Ishikawa (cell line): ENCODE measurements at regions not wholly inside any gene's neighbourhood (a gene's known extent, or its start where the extent isn't known, plus 50 kb on each side); places are given as distances from the start of the nearest gene placed in this dataset.

ENCODE experiments used
- CEBPB ChIP-seq: IDR thresholded peaks from 2 replicates; pipeline ENCODE4 v1.6.1; 2012
- EGR1 ChIP-seq: IDR thresholded peaks from 2 replicates; pipeline ENCODE4 v1.6.1; 2012
- EP300 ChIP-seq: IDR thresholded peaks from 2 replicates; pipeline ENCODE4 v1.6.1; 2012; ENCODE audit warnings: borderline replicate concordance
- FOXM1 ChIP-seq: IDR thresholded peaks from 2 replicates; pipeline ENCODE4 v1.6.1; 2012; ENCODE audit warnings: low read depth, borderline replicate concordance
- RAD21 ChIP-seq: IDR thresholded peaks from 2 replicates; pipeline ENCODE4 v1.6.1; 2012; ENCODE audit warnings: low read depth
- TAF1 ChIP-seq: IDR thresholded peaks from 2 replicates; pipeline ENCODE4 v1.6.1; 2012; ENCODE audit warnings: low read depth, mild to moderate bottlenecking
- TCF12 ChIP-seq: IDR thresholded peaks from 2 replicates; pipeline ENCODE4 v1.6.1; 2012; ENCODE audit warnings: low read depth
- YY1 ChIP-seq: IDR thresholded peaks from 2 replicates; pipeline ENCODE4 v1.6.1; 2012; ENCODE audit warnings: low read depth
- TF ChIP-seq, protein P1 (sequence below): IDR thresholded peaks from 2 replicates; pipeline ENCODE4 v1.6.1; 2012; ENCODE audit warnings: low read depth, mild to moderate bottlenecking
- TF ChIP-seq, protein P2 (sequence below): IDR thresholded peaks from 2 replicates; pipeline ENCODE4 v1.6.1; 2012
- TF ChIP-seq, protein P3 (sequence below): IDR thresholded peaks from 2 replicates; pipeline ENCODE4 v1.6.1; 2012

DNA sequence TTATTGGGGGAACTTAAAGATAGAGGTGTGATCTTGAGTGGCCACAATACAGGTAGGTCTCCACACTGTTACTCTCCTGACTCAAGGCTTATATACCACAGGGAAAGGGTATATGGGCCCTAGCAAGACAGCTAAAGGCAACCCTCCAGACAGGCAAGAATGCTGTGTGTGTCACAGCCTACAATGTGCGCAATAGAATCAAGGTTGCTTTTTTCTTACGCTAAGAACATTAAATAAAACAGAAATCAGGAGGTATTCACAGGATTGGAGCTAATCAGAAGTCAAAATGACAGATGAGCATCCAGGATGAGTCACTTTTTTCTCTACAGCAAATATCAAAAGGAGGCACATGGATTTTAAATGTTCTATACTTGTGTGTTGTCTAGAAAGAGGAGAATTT lies 1797.9 kb upstream of the SEL1L start:
- no peak for TF ChIP-seq TCF12
- no peak for TF ChIP-seq TAF1
- TF ChIP-seq EP300 = no peak
- TF ChIP-seq, protein P1, sequence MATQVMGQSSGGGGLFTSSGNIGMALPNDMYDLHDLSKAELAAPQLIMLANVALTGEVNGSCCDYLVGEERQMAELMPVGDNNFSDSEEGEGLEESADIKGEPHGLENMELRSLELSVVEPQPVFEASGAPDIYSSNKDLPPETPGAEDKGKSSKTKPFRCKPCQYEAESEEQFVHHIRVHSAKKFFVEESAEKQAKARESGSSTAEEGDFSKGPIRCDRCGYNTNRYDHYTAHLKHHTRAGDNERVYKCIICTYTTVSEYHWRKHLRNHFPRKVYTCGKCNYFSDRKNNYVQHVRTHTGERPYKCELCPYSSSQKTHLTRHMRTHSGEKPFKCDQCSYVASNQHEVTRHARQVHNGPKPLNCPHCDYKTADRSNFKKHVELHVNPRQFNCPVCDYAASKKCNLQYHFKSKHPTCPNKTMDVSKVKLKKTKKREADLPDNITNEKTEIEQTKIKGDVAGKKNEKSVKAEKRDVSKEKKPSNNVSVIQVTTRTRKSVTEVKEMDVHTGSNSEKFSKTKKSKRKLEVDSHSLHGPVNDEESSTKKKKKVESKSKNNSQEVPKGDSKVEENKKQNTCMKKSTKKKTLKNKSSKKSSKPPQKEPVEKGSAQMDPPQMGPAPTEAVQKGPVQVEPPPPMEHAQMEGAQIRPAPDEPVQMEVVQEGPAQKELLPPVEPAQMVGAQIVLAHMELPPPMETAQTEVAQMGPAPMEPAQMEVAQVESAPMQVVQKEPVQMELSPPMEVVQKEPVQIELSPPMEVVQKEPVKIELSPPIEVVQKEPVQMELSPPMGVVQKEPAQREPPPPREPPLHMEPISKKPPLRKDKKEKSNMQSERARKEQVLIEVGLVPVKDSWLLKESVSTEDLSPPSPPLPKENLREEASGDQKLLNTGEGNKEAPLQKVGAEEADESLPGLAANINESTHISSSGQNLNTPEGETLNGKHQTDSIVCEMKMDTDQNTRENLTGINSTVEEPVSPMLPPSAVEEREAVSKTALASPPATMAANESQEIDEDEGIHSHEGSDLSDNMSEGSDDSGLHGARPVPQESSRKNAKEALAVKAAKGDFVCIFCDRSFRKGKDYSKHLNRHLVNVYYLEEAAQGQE = no peak
- TF ChIP-seq RAD21 = no peak
- no peak for TF ChIP-seq CEBPB
- TF ChIP-seq YY1 = no peak
- TF ChIP-seq, protein P2, sequence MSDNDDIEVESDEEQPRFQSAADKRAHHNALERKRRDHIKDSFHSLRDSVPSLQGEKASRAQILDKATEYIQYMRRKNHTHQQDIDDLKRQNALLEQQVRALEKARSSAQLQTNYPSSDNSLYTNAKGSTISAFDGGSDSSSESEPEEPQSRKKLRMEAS = no peak
- TF ChIP-seq EGR1 = no peak
- TF ChIP-seq, protein P3, sequence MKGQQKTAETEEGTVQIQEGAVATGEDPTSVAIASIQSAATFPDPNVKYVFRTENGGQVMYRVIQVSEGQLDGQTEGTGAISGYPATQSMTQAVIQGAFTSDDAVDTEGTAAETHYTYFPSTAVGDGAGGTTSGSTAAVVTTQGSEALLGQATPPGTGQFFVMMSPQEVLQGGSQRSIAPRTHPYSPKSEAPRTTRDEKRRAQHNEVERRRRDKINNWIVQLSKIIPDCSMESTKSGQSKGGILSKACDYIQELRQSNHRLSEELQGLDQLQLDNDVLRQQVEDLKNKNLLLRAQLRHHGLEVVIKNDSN = no peak
- no peak for TF ChIP-seq FOXM1
